Endothelial cell of umbilical vein (primary cell): ENCODE measurements at regions not wholly inside any gene's neighbourhood (a gene's known extent, or its start where the extent isn't known, plus 50 kb on each side); places are given as distances from the start of the nearest gene placed in this dataset.

Experiments used
- EZH2 ChIP-seq: IDR thresholded peaks from 2 replicates; pipeline ENCODE4 v1.6.1; 2012; ENCODE audit warnings: borderline replicate concordance, low read depth, mild to moderate bottlenecking, moderate library complexity, low read length, inconsistent platforms; ENCODE audit not compliant: severe bottlenecking
- FOS ChIP-seq: IDR thresholded peaks from 2 replicates; pipeline ENCODE4 v1.6.1; 2011; ENCODE audit warnings: mild to moderate bottlenecking, low read length, moderate library complexity, borderline replicate concordance; ENCODE audit not compliant: insufficient read depth
- GATA2 ChIP-seq: IDR thresholded peaks from 2 replicates; pipeline ENCODE4 v1.7.0; 2011; ENCODE audit warnings: low read depth, mild to moderate bottlenecking, moderate library complexity, mixed read lengths, low read length; ENCODE audit not compliant: insufficient read length, insufficient read depth
- JUN ChIP-seq: IDR thresholded peaks from 2 replicates; pipeline ENCODE4 v1.6.1; 2011; ENCODE audit warnings: borderline replicate concordance, low read depth; ENCODE audit not compliant: insufficient read length, insufficient read depth
- MAX ChIP-seq: IDR thresholded peaks from 2 replicates; pipeline ENCODE4 v1.6.1; 2011; ENCODE audit not compliant: insufficient read depth, insufficient read length
- MYC ChIP-seq: IDR thresholded peaks from one replicate; pipeline ENCODE4 v1.6.1; 2011; ENCODE audit warnings: mild to moderate bottlenecking, low read depth, low read length
- POLR2A ChIP-seq: IDR thresholded peaks from 2 replicates; pipeline ENCODE4 v1.6.1; 2012; ENCODE audit warnings: low read depth, mild to moderate bottlenecking, control low read depth, low read length
- POLR2AphosphoS5 ChIP-seq: IDR thresholded peaks from 2 replicates; pipeline ENCODE4 v1.6.1; 2012; ENCODE audit warnings: low read depth, mild to moderate bottlenecking, control low read depth, low read length, moderate library complexity; ENCODE audit not compliant: insufficient read depth
- TF ChIP-seq, protein P1 (sequence below), 2 donors: IDR thresholded peaks; 1 replicate in 1 of 2; 2 replicates in 1 of 2; pipeline ENCODE4 v1.5.1; 2011; ENCODE audit warnings: low read length in 2 of 2, mild to moderate bottlenecking in 2 of 2, moderate library complexity in 2 of 2, control low read depth in 1 of 2, inconsistent platforms in 1 of 2, low read depth in 1 of 2; ENCODE audit not compliant: insufficient read depth in 1 of 2; ENCODE audit errors: extremely low read depth in 1 of 2

DNA sequence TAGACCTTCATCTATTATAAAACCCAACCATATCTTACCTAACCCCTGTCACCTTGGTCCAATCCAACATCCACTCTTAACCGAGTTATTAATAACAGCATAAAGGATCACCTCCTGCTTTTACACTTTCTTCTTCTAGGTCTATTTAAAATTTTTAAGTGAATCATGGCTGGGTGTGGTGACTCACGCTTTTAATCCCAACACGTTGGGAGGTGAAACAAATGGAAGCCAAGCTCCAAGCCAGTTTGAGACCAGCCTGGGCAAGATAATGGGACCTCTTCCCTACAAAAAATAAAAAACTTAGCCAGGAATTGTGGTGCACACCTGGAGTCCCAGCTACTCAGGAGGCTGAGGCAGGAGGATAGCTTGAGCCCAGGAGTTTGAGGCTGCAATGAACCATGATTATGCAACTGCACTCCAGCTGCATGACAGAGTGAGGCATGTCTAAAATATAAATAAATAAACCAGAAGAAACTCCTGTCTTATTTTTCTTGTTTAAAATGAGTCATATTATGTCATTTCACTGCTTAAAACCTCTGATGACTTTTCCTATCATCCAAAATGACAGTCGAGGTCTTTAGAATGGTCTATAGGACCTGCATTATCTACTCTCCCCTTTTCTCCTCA, 188.4 kb downstream of the GASK1B start:
- TF ChIP-seq, protein P1, sequence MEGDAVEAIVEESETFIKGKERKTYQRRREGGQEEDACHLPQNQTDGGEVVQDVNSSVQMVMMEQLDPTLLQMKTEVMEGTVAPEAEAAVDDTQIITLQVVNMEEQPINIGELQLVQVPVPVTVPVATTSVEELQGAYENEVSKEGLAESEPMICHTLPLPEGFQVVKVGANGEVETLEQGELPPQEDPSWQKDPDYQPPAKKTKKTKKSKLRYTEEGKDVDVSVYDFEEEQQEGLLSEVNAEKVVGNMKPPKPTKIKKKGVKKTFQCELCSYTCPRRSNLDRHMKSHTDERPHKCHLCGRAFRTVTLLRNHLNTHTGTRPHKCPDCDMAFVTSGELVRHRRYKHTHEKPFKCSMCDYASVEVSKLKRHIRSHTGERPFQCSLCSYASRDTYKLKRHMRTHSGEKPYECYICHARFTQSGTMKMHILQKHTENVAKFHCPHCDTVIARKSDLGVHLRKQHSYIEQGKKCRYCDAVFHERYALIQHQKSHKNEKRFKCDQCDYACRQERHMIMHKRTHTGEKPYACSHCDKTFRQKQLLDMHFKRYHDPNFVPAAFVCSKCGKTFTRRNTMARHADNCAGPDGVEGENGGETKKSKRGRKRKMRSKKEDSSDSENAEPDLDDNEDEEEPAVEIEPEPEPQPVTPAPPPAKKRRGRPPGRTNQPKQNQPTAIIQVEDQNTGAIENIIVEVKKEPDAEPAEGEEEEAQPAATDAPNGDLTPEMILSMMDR (IDR thresholded peaks at IDR 0.05; ENCODE audit: extremely low read depth in 1 of 2, insufficient read depth in 1 of 2, low read depth in 1 of 2, low read length in 2 of 2): no peak
- no peak for TF ChIP-seq POLR2AphosphoS5
- no peak for TF ChIP-seq POLR2A
- no peak for TF ChIP-seq EZH2
- TF ChIP-seq FOS: no peak
- no peak for TF ChIP-seq GATA2
- no peak for TF ChIP-seq MYC
- TF ChIP-seq MAX: no peak
- TF ChIP-seq JUN: no peak
